ENCODE measurements at regions not wholly inside any gene's neighbourhood (a gene's known extent, or its start where the extent isn't known, plus 50 kb on each side); places are given as distances from the start of the nearest gene placed in this dataset.

GRCh38 chr5:114179134-114179533 is 182.7 kb upstream of the KCNN2 start:
- peaks cover 12% of the 10 kb centered on the region for H3K9me3 Mint-ChIP-seq
- no peaks in the 10 kb centered on the region for H3K27me3 Mint-ChIP-seq (ENCODE audit: low read depth)
- no peak overlapping the region for H3K4me3 Mint-ChIP-seq (ENCODE audit: low read depth)
- no peaks in the 10 kb centered on the region for H3K4me1 Mint-ChIP-seq (ENCODE audit: low read depth)
- DNase-seq (ENCODE audit: low spot score) = no peak
- no peak overlapping the region for H3K27ac Mint-ChIP-seq
- no peaks in the 10 kb centered on the region for H3K36me3 Mint-ChIP-seq (ENCODE audit: low read depth)
- intact Hi-C loops (cut with micrococcal nuclease) = no loop called here

GRCh38 chr5:114184006-114184405 is 177.9 kb upstream of the KCNN2 start:
- no peaks in the 10 kb centered on the region for H3K27me3 Mint-ChIP-seq (ENCODE audit: low read depth)
- intact Hi-C loops (cut with micrococcal nuclease) = no loop called here

DNA sequence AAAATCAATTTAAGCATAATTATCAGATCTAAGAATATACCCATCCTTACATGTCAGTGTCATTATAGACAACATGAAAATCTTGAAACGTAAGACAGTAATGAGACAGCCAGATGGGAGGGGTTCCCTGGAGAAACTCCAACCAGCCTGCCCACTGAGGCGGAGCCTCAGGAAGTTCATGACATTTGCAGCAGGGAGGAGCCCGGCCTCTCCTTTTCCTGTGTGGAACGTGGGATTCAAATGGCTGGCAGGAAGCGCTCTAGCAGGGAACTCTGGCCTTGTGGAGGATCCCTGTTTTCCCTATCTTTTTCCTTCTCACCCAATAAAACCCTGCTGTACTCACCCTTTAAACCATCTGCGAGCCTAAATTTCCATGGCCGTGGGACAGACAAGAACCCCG is 176.6 kb upstream of the KCNN2 start:
- no peaks in the 10 kb centered on the region for H3K4me1 Mint-ChIP-seq (ENCODE audit: low read depth)
- H3K4me3 Mint-ChIP-seq (ENCODE audit: low read depth) = no peak overlapping the region
- DNase-seq (ENCODE audit: low spot score) = no peak
- intact Hi-C loops (cut with micrococcal nuclease) = no loop called here
- H3K27me3 Mint-ChIP-seq (ENCODE audit: low read depth) = no peaks in the 10 kb centered on the region
- H3K36me3 Mint-ChIP-seq (ENCODE audit: low read depth) = no peaks in the 10 kb centered on the region
- peaks cover 9% of the 10 kb centered on the region for H3K9me3 Mint-ChIP-seq
- H3K27ac Mint-ChIP-seq = no peak overlapping the region

More at GRCh38 chr5:114184006-114184405, 177.9 kb upstream of the KCNN2 start:
- no peaks in the 10 kb centered on the region for H3K36me3 Mint-ChIP-seq (ENCODE audit: low read depth)
- peaks cover 9% of the 10 kb centered on the region for H3K9me3 Mint-ChIP-seq
- H3K4me1 Mint-ChIP-seq (ENCODE audit: low read depth) = no peaks in the 10 kb centered on the region
- no peak overlapping the region for H3K27ac Mint-ChIP-seq
- H3K4me3 Mint-ChIP-seq (ENCODE audit: low read depth) = no peak overlapping the region
- no peak for DNase-seq (ENCODE audit: low spot score)

- intact Hi-C loops (cut with micrococcal nuclease) = no loop called here
- Mint-ChIP-seq H3K4me3 (ENCODE audit: low read depth) (no peak overlapping the region), H3K4me1 (ENCODE audit: low read depth) (no peaks in the 10 kb centered on the region), H3K9me3 (no peaks in the 10 kb centered on the region), H3K27me3 (ENCODE audit: low read depth) (no peaks in the 10 kb centered on the region), H3K27ac (no peak overlapping the region), H3K36me3 (ENCODE audit: low read depth) (no peaks in the 10 kb centered on the region)
- no peak for DNase-seq (ENCODE audit: low spot score)
Measured at GRCh38 chr5:114191441-114191840, 170.4 kb upstream of the KCNN2 start.

GRCh38 chr5:114192108-114192507 is 169.8 kb upstream of the KCNN2 start:
- no peaks in the 10 kb centered on the region for H3K4me1 Mint-ChIP-seq (ENCODE audit: low read depth)
- no peak overlapping the region for H3K27ac Mint-ChIP-seq
- no peaks in the 10 kb centered on the region for H3K27me3 Mint-ChIP-seq (ENCODE audit: low read depth)
- no peaks in the 10 kb centered on the region for H3K36me3 Mint-ChIP-seq (ENCODE audit: low read depth)
- no peaks in the 10 kb centered on the region for H3K9me3 Mint-ChIP-seq
- H3K4me3 Mint-ChIP-seq (ENCODE audit: low read depth) = no peak overlapping the region
- DNase-seq (ENCODE audit: low spot score) = no peak
- intact Hi-C loops (cut with micrococcal nuclease) = no loop called here

DNA sequence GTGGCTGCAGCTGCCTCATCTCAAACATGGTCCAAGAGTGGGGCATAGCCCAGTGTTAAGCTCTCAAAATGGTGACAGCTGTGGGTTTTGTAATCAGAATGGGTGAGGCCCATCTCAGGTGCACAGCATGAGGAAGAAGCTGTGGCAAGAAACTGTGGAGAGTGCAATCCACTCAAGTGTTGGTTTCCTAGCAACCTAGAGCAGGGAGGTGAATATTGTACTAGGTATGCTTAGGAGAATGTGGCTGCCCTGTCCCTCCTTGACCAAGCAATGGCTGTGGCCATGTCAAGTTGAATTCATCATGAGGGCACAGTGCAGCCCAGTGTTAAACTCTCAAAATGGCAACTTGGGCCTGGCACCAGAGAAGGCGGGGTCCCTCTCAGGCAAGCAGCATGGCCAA is 160.5 kb upstream of the KCNN2 start:
- Mint-ChIP-seq H3K4me3 (ENCODE audit: low read depth) (no peak overlapping the region), H3K27me3 (ENCODE audit: low read depth) (no peaks in the 10 kb centered on the region), H3K27ac (no peak overlapping the region), H3K9me3 (peaks cover 18% of the 10 kb centered on the region), H3K4me1 (ENCODE audit: low read depth) (no peaks in the 10 kb centered on the region), H3K36me3 (ENCODE audit: low read depth) (no peaks in the 10 kb centered on the region)
- intact Hi-C loops (cut with micrococcal nuclease) = no loop called here
- DNase-seq (ENCODE audit: low spot score) = no peak

DNA sequence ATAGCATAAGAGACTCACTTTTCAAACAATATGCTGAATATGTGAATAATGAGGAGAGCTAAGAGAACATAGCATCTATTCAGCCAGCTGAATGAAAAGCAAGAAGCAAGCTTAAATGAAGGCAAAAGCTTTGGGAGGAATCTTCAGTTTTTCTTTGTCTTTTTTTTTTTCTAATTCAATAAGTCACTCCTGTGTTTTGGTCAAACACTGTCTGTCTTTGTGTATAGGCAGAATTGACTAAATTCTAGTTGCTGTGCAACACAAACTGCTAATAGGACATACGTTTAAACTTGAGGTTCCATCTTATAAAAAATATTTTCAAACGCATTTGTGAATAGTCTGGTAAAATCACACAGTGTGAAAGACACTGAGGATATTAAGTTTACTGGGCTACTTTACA is 156.9 kb upstream of the KCNN2 start:
- intact Hi-C loops (cut with micrococcal nuclease) = no loop called here
- no peak overlapping the region for H3K27ac Mint-ChIP-seq
- no peaks in the 10 kb centered on the region for H3K36me3 Mint-ChIP-seq (ENCODE audit: low read depth)
- H3K27me3 Mint-ChIP-seq (ENCODE audit: low read depth) = no peaks in the 10 kb centered on the region
- no peak overlapping the region for H3K4me3 Mint-ChIP-seq (ENCODE audit: low read depth)
- peaks cover 9% of the 10 kb centered on the region for H3K9me3 Mint-ChIP-seq
- no peaks in the 10 kb centered on the region for H3K4me1 Mint-ChIP-seq (ENCODE audit: low read depth)
- DNase-seq (ENCODE audit: low spot score) = no peak

- intact Hi-C loops (cut with micrococcal nuclease) = no loop called here
- Mint-ChIP-seq H3K4me1 (ENCODE audit: low read depth) (no peaks in the 10 kb centered on the region), H3K27me3 (ENCODE audit: low read depth) (no peaks in the 10 kb centered on the region), H3K4me3 (ENCODE audit: low read depth) (no peak overlapping the region), H3K9me3 (no peaks in the 10 kb centered on the region), H3K36me3 (ENCODE audit: low read depth) (no peaks in the 10 kb centered on the region), H3K27ac (no peak overlapping the region)
- DNase-seq (ENCODE audit: low spot score) = no peak
Measured at GRCh38 chr5:114206640-114207039, 155.2 kb upstream of the KCNN2 start.

GRCh38 chr5:114207615-114208014 is 154.3 kb upstream of the KCNN2 start:
- Mint-ChIP-seq H3K27ac (no peak overlapping the region), H3K4me1 (ENCODE audit: low read depth) (no peaks in the 10 kb centered on the region), H3K4me3 (ENCODE audit: low read depth) (no peak overlapping the region), H3K27me3 (ENCODE audit: low read depth) (no peaks in the 10 kb centered on the region), H3K9me3 (no peaks in the 10 kb centered on the region), H3K36me3 (ENCODE audit: low read depth) (no peaks in the 10 kb centered on the region)
- intact Hi-C loops (cut with micrococcal nuclease) = no loop called here
- no peak for DNase-seq (ENCODE audit: low spot score)

DNA sequence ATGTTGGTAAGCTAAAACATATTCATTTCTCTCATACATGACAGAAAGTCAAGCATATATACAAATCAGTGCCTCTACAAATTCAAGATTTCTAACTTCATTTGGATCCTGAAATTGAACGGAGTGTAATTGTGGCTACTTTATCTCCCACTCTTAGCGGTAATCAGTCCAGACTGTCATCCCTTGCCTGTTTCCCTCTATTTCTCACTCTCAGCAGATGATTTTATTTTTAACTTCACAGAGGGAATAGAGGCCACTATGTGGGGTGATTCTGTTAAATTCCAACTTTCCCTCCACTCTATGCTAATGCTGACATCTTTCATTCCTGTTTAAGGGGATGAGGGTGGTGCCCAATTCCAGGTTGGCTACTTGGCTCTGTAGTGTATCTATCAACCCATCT is 153.8 kb upstream of the KCNN2 start:
- Mint-ChIP-seq H3K27me3 (ENCODE audit: low read depth) (no peaks in the 10 kb centered on the region), H3K36me3 (ENCODE audit: low read depth) (no peaks in the 10 kb centered on the region)
- intact Hi-C loops (cut with micrococcal nuclease) = no loop called here

GRCh38 chr5:114208588-114208987 is 153.3 kb upstream of the KCNN2 start:
- no peak overlapping the region for H3K4me3 Mint-ChIP-seq (ENCODE audit: low read depth)
- intact Hi-C loops (cut with micrococcal nuclease) = no loop called here
- DNase-seq (ENCODE audit: low spot score) = no peak
- H3K27ac Mint-ChIP-seq = no peak overlapping the region
- no peaks in the 10 kb centered on the region for H3K9me3 Mint-ChIP-seq
- no peaks in the 10 kb centered on the region for H3K27me3 Mint-ChIP-seq (ENCODE audit: low read depth)
- no peaks in the 10 kb centered on the region for H3K36me3 Mint-ChIP-seq (ENCODE audit: low read depth)
- no peaks in the 10 kb centered on the region for H3K4me1 Mint-ChIP-seq (ENCODE audit: low read depth)

More for the DNA sequence above, 153.8 kb upstream of the KCNN2 start:
- DNase-seq (ENCODE audit: low spot score) = no peak
- Mint-ChIP-seq H3K4me1 (ENCODE audit: low read depth) (no peaks in the 10 kb centered on the region), H3K4me3 (ENCODE audit: low read depth) (no peak overlapping the region), H3K27ac (no peak overlapping the region), H3K9me3 (no peaks in the 10 kb centered on the region)

DNA sequence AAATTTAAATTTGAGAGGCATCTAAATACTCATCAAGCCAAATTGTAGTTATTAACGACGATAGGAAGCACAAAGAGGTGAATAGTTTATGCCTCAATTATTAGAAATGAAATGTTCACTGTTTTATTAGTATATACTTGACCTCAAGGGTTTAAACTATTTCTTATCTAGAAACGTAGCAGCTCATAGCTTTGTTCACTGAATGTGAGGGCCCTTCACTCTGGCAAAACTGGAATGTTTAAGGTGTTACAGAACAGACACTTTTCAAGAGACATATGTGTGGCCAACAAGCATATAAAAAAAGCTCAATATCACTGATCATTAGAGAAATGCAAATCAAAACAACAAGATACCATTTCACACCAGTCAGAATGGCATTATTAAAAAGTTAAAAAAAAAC is 151.2 kb upstream of the KCNN2 start:
- Mint-ChIP-seq H3K36me3 (ENCODE audit: low read depth) (no peaks in the 10 kb centered on the region), H3K4me3 (ENCODE audit: low read depth) (no peak overlapping the region), H3K4me1 (ENCODE audit: low read depth) (no peaks in the 10 kb centered on the region), H3K27me3 (ENCODE audit: low read depth) (no peaks in the 10 kb centered on the region), H3K27ac (no peak overlapping the region), H3K9me3 (no peaks in the 10 kb centered on the region)
- intact Hi-C loops (cut with micrococcal nuclease) = no loop called here
- DNase-seq (ENCODE audit: low spot score) = no peak

DNA sequence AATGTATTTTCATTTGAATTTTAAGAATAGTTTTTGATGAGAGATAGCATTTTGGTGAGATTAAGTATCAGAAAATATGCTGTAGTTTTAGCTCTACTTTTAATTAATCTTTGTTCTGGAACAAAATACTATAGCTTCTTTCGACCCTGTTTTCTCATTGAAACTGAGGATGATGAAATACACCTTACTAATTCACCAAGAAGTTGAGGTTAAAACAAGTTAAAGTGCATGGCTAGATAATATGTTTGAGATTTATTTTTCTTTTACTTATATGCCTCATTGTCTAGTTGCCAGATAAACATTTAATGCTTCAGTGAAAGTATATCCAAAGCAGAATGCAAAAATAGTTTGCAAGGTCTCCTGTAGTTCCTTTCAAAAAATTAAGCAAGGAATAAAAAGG is 140.1 kb upstream of the KCNN2 start:
- Mint-ChIP-seq H3K36me3 (ENCODE audit: low read depth) (no peaks in the 10 kb centered on the region), H3K4me1 (ENCODE audit: low read depth) (no peaks in the 10 kb centered on the region), H3K9me3 (peaks cover 8% of the 10 kb centered on the region), H3K27me3 (ENCODE audit: low read depth) (no peaks in the 10 kb centered on the region), H3K27ac (no peak overlapping the region), H3K4me3 (ENCODE audit: low read depth) (no peak overlapping the region)
- intact Hi-C loops (cut with micrococcal nuclease) = no loop called here
- no peak for DNase-seq (ENCODE audit: low spot score)

- intact Hi-C loops (cut with micrococcal nuclease) = no loop called here
- H3K9me3 Mint-ChIP-seq = peaks cover 8% of the 10 kb centered on the region
- H3K27ac Mint-ChIP-seq = no peak overlapping the region
- no peaks in the 10 kb centered on the region for H3K36me3 Mint-ChIP-seq (ENCODE audit: low read depth)
- H3K4me1 Mint-ChIP-seq (ENCODE audit: low read depth) = no peaks in the 10 kb centered on the region
- no peak overlapping the region for H3K4me3 Mint-ChIP-seq (ENCODE audit: low read depth)
- no peaks in the 10 kb centered on the region for H3K27me3 Mint-ChIP-seq (ENCODE audit: low read depth)
- no peak for DNase-seq (ENCODE audit: low spot score)
Measured at GRCh38 chr5:114223866-114224265, 138.0 kb upstream of the KCNN2 start.
